ENCODE measurements at regions not wholly inside any gene's neighbourhood (a gene's known extent, or its start where the extent isn't known, plus 50 kb on each side); places are given as distances from the start of the nearest gene placed in this dataset.

DNA sequence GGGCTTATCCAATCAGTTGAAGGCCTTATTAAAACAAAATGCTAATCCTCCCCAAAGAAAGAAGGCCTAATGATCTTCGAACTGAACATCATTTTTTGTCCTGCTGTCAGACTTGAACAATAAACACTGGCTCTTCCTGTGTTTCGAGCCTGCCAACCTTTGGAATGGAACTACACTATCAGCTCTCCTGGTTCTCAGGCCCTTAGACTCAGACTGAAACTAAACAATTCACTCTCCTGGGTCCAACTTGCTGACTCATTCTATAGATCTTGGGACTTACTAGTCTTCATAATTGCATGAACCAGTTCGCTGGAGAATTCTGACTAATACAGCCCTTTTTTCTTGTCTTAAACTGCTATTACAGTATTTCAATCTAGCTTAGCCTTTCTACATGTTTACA, 235.2 kb downstream of the LNPK start:
- Histone ChIP-seq H3K27me3 (no peaks in the 10 kb centered on the region), H3K27ac (no peak overlapping the region), H3K36me3 (no peaks in the 10 kb centered on the region), H3K4me1 (no peaks in the 10 kb centered on the region), H3K9me3 (no peaks in the 10 kb centered on the region), H3K4me3 (no peak overlapping the region)
- DNase-seq (no peak), ATAC-seq (ENCODE audit: low FRiP score in 2 of 2) (no peak)
- 38 to 47% methylated on average over 3 of the region's 3 CpGs for WGBS, 2 donors
- no peak for TF ChIP-seq POLR2AphosphoS5 (IDR thresholded peaks at IDR 0.05)
- no peak for TF ChIP-seq POLR2A (IDR thresholded peaks at IDR 0.05)
- no peak for TF ChIP-seq CTCF (IDR thresholded peaks at IDR 0.05)
- no peak for TF ChIP-seq EP300 (IDR thresholded peaks at IDR 0.05)

DNA sequence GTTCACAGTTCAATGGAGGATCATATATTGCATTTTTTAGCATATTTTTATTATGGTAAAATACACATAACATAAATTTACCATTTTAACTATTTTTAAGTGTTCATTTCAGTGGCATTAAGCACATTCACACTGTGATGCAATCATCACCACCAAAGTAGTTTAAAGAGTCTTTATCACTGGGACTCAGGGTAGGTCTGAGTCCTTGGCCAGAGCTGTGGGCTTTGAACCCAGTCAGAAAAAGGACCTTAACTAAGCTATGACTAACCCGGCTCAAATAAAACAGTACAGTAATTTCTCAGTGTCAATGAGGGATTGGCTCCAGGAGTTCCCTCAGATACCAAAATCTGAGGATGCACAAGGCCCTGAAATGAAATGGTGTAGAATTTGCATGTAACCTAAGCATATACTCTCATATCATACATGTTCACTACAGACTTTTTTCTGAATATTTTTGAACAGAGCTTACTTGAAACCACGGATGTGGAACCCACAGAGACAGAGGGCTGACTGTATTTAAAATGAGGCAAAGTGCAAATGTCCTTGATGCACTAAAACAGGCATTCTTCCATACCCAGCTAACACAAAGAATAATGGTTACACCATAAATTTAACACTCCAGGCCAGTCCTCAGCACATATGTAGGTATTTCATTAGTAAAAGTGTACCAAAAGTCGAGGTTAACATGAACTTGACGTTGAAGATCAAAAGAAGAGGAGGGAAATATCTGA, 246.2 kb downstream of the LNPK start:
- ATAC-seq (ENCODE audit: low FRiP score in 2 of 2): no peak
- Histone ChIP-seq H3K4me1 (no peaks in the 10 kb centered on the region), H3K4me3 (no peak overlapping the region), H3K36me3 (no peaks in the 10 kb centered on the region), H3K27ac (no peak overlapping the region), H3K27me3 (no peaks in the 10 kb centered on the region), H3K9me3 (no peaks in the 10 kb centered on the region)
- TF ChIP-seq POLR2A (IDR thresholded peaks at IDR 0.05) (no peak), POLR2AphosphoS5 (IDR thresholded peaks at IDR 0.05) (no peak), CTCF (IDR thresholded peaks at IDR 0.05) (no peak), EP300 (IDR thresholded peaks at IDR 0.05) (no peak)
- DNase-seq: no peak
- WGBS, 2 donors: 48 to 60% methylated on average over 4 of the region's 4 CpGs

- DNase-seq (no peak), ATAC-seq (ENCODE audit: low FRiP score in 2 of 2) (no peak)
- H3K27ac ChIP-seq: no peak overlapping the region
- TF ChIP-seq POLR2A (IDR thresholded peaks at IDR 0.05) (no peak), CTCF (IDR thresholded peaks at IDR 0.05) (no peak), EP300 (IDR thresholded peaks at IDR 0.05) (no peak), POLR2AphosphoS5 (IDR thresholded peaks at IDR 0.05) (no peak)
- H3K4me3 ChIP-seq: no peak overlapping the region
- no peaks in the 10 kb centered on the region for H3K27me3 ChIP-seq
- H3K36me3 ChIP-seq: no peaks in the 10 kb centered on the region
- H3K4me1 ChIP-seq: no peaks in the 10 kb centered on the region
- no peaks in the 10 kb centered on the region for H3K9me3 ChIP-seq
Measured at GRCh38 chr2:175755169-175755568, 246.9 kb downstream of the LNPK start.

DNA sequence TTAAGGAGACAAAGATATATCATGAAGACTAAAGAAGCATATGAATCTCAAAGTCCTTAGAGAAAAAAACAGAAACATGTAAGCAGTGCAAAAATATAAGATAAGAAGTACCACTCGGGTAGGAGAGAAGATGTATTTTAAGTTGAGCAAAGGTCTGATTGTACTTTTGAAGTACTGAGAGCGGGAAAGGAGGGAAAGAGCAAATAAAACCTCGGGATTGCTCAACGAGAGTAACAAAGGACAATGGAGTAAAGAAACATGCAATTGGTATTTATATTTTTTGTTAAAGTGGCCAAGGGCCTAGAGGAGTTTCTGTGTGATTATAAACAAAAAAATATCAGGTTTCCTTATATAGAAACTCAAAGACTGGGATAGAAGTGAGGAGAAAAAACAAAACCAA, 251.9 kb downstream of the LNPK start:
- Histone ChIP-seq H3K4me3 (no peak overlapping the region), H3K9me3 (no peaks in the 10 kb centered on the region), H3K27ac (no peak overlapping the region), H3K4me1 (no peaks in the 10 kb centered on the region), H3K36me3 (no peaks in the 10 kb centered on the region), H3K27me3 (no peaks in the 10 kb centered on the region)
- 60 to 62% methylated on average over 4 of the region's 4 CpGs for WGBS, 2 donors
- no peak for ATAC-seq (ENCODE audit: low FRiP score in 2 of 2)
- no peak for TF ChIP-seq CTCF (IDR thresholded peaks at IDR 0.05)
- no peak for TF ChIP-seq POLR2AphosphoS5 (IDR thresholded peaks at IDR 0.05)
- no peak for TF ChIP-seq POLR2A (IDR thresholded peaks at IDR 0.05)
- no peak for TF ChIP-seq EP300 (IDR thresholded peaks at IDR 0.05)
- no peak for DNase-seq

- no peak for DNase-seq
- Histone ChIP-seq H3K27ac (no peak overlapping the region), H3K9me3 (no peaks in the 10 kb centered on the region), H3K4me3 (no peak overlapping the region), H3K27me3 (no peaks in the 10 kb centered on the region), H3K4me1 (no peaks in the 10 kb centered on the region), H3K36me3 (no peaks in the 10 kb centered on the region)
- ATAC-seq (ENCODE audit: low FRiP score in 2 of 2): no peak
- no peak for TF ChIP-seq POLR2A (IDR thresholded peaks at IDR 0.05)
- no peak for TF ChIP-seq EP300 (IDR thresholded peaks at IDR 0.05)
- no peak for TF ChIP-seq CTCF (IDR thresholded peaks at IDR 0.05)
- TF ChIP-seq POLR2AphosphoS5 (IDR thresholded peaks at IDR 0.05): no peak
- 0% methylated on average over 1 of the region's 1 CpG for WGBS, 2 donors
Measured at GRCh38 chr2:175745911-175746310, 256.2 kb downstream of the LNPK start.
